ENCODE measurements at regions not wholly inside any gene's neighbourhood (a gene's known extent, or its start where the extent isn't known, plus 50 kb on each side); places are given as distances from the start of the nearest gene placed in this dataset.
"Not testable (repeated sequence)": the region's sequence is repeated elsewhere in the genome, so short reads cannot be mapped to it uniquely, and the experiment has no call there.

- FAIRE-seq: no peak
Measured at GRCh38 chr10:3658766-3659165, 126.2 kb downstream of the KLF6 start.

GRCh38 chr10:3656214-3656613 is 128.8 kb downstream of the KLF6 start:
- no peak for FAIRE-seq

- FAIRE-seq: no peak
Measured at GRCh38 chr10:3655528-3655927, 129.5 kb downstream of the KLF6 start.

GRCh38 chr10:3654980-3655379 is 130.0 kb downstream of the KLF6 start:
- no peak for FAIRE-seq

- FAIRE-seq: no peak
Measured at GRCh38 chr10:3654496-3654895, 130.5 kb downstream of the KLF6 start.

GRCh38 chr10:3653303-3653702 is 131.7 kb downstream of the KLF6 start:
- not testable (repeated sequence) for FAIRE-seq

- FAIRE-seq: no peak
Measured at GRCh38 chr10:3652886-3653285, 132.1 kb downstream of the KLF6 start.

- FAIRE-seq: no peak
Measured at GRCh38 chr10:3651969-3652653, 132.9 kb downstream of the KLF6 start.

- FAIRE-seq: no peak
Measured at GRCh38 chr10:3648576-3648975, 136.4 kb downstream of the KLF6 start.

- no peak for FAIRE-seq
Measured at GRCh38 chr10:3648170-3648569, 136.8 kb downstream of the KLF6 start.

GRCh38 chr10:3647074-3647473 is 137.9 kb downstream of the KLF6 start:
- no peak for FAIRE-seq

GRCh38 chr10:3645406-3645805 is 139.6 kb downstream of the KLF6 start:
- no peak for FAIRE-seq

- FAIRE-seq: no peak
Measured at GRCh38 chr10:3640816-3641215, 144.2 kb downstream of the KLF6 start.

- no peak for FAIRE-seq
Measured at GRCh38 chr10:3639546-3639945, 145.5 kb downstream of the KLF6 start.

- FAIRE-seq: no peak
Measured at GRCh38 chr10:3636356-3637181, 148.4 kb downstream of the KLF6 start.

- FAIRE-seq: peak; percentile 85
Measured at GRCh38 chr10:3635697-3636096, 149.3 kb downstream of the KLF6 start.

GRCh38 chr10:3635211-3635671 is 149.8 kb downstream of the KLF6 start:
- FAIRE-seq: no peak

- FAIRE-seq: not testable (repeated sequence)
Measured at GRCh38 chr10:3634646-3635045, 150.4 kb downstream of the KLF6 start.

GRCh38 chr10:3631701-3632330 is 153.2 kb downstream of the KLF6 start:
- no peak for FAIRE-seq

GRCh38 chr10:3631291-3631690 is 153.7 kb downstream of the KLF6 start:
- no peak for FAIRE-seq

GRCh38 chr10:3625959-3626751 is 158.9 kb downstream of the KLF6 start:
- no peak for FAIRE-seq

- no peak for FAIRE-seq
Measured at GRCh38 chr10:3624367-3624766, 160.6 kb downstream of the KLF6 start.

- no peak for FAIRE-seq
Measured at GRCh38 chr10:3623746-3624145, 161.3 kb downstream of the KLF6 start.
